Ectodermal cell (in vitro differentiated cells): ENCODE measurements at regions not wholly inside any gene's neighbourhood (a gene's known extent, or its start where the extent isn't known, plus 50 kb on each side); places are given as distances from the start of the nearest gene placed in this dataset.

Experiments
- H3K27ac ChIP-seq: 2 replicates; pipeline ENCODE4 v1.7.0; 2013; ENCODE audit warnings: mild to moderate bottlenecking, low read depth, low read length; ENCODE audit not compliant: insufficient read depth, poor library complexity, severe bottlenecking
- H3K27me3 ChIP-seq: 2 replicates; pipeline ENCODE4 v1.7.0; 2013; ENCODE audit warnings: mild to moderate bottlenecking, low read length; ENCODE audit not compliant: insufficient read depth, control insufficient read depth, poor library complexity, severe bottlenecking
- H3K36me3 ChIP-seq: one replicate; pipeline ENCODE4 v1.7.0; 2013; ENCODE audit warnings: low read length; ENCODE audit not compliant: control insufficient read depth, insufficient read depth
- H3K4me1 ChIP-seq: one replicate; pipeline ENCODE4 v1.7.0; 2013; ENCODE audit warnings: low read length; ENCODE audit not compliant: control insufficient read depth, insufficient read depth
- H3K4me3 ChIP-seq: 2 replicates; pipeline ENCODE4 v1.7.0; 2013; ENCODE audit warnings: low read depth, low read length, control low read depth; ENCODE audit not compliant: insufficient read depth
- H3K9me3 ChIP-seq: 2 replicates; pipeline ENCODE4 v1.7.0; 2013; ENCODE audit warnings: mild to moderate bottlenecking, low read length, moderate library complexity; ENCODE audit not compliant: control insufficient read depth
- WGBS, 2 experiments: methylation state at CpG; one replicate each; pipeline ENCODE4 v1.1.7; 2013; ENCODE audit warnings: missing lambda C conversion rate in 2 of 2; 5-methylcytosine and 5-hydroxymethylcytosine counted together

GRCh38 chr4:14834382-14834781, 167.9 kb upstream of the CPEB2 start:
- Histone ChIP-seq H3K9me3 (no peaks in the 10 kb centered on the region), H3K27ac (no peak overlapping the region), H3K4me1 (no peaks in the 10 kb centered on the region), H3K27me3 (no peaks in the 10 kb centered on the region), H3K36me3 (no peaks in the 10 kb centered on the region), H3K4me3 (no peak overlapping the region)
- WGBS, 2 experiments, result 76 to 83% methylated on average over 1 of the region's 1 CpG

- Histone ChIP-seq H3K36me3 (no peaks in the 10 kb centered on the region), H3K27me3 (no peaks in the 10 kb centered on the region), H3K9me3 (no peaks in the 10 kb centered on the region), H3K27ac (no peak overlapping the region), H3K4me3 (no peak overlapping the region), H3K4me1 (no peaks in the 10 kb centered on the region)
- WGBS, 2 experiments, result 82 to 85% methylated on average over 1 of the region's 1 CpG
Measured at GRCh38 chr4:14835288-14835687, 167.0 kb upstream of the CPEB2 start.

DNA sequence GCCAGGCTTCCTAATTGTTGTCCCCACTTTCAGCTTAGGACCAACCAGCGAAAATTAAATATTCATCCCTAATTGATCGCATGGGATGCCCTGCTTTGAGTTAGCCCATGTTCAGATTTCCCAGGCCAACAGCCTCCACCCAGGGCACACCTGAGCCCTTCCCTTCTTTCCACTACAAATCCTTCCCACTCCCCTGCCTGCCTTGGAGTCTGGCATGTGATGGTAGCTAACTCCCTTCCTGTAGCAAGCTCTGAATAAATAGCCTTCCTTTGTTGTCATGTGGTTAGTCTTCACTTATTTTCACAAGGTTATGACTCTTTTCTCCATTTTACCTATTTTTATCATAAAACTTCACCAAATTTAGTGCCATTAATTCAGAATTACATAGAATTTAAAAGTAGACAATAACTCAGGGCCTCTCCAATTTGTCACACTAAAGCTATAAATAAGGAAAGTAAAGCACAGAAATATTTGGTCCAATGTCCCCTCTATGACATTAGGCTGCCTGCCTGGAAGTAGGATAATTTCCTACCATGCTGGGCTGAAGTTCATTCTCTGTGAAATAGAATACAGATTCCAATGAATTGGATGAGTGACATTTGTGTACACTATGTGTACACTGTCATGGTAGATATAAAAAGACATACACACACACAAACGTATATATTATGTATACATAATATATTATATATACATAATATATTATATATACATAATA, 166.4 kb upstream of the CPEB2 start:
- H3K4me3 ChIP-seq, result no peak overlapping the region
- no peak overlapping the region for H3K27ac ChIP-seq
- H3K9me3 ChIP-seq, result no peaks in the 10 kb centered on the region
- no peaks in the 10 kb centered on the region for H3K36me3 ChIP-seq
- H3K27me3 ChIP-seq, result no peaks in the 10 kb centered on the region
- H3K4me1 ChIP-seq, result no peaks in the 10 kb centered on the region
- 91 to 96% methylated on average over 2 of the region's 3 CpGs for WGBS, 2 experiments

- no peaks in the 10 kb centered on the region for H3K36me3 ChIP-seq
- no peaks in the 10 kb centered on the region for H3K27me3 ChIP-seq
- H3K27ac ChIP-seq, result no peak overlapping the region
- H3K9me3 ChIP-seq, result no peaks in the 10 kb centered on the region
- H3K4me1 ChIP-seq, result no peaks in the 10 kb centered on the region
- 90 to 92% methylated on average over 4 of the region's 4 CpGs for WGBS, 2 experiments
- H3K4me3 ChIP-seq, result no peak overlapping the region
Measured at GRCh38 chr4:14837860-14838259, 164.4 kb upstream of the CPEB2 start.

GRCh38 chr4:14841801-14842768, 160.2 kb upstream of the CPEB2 start:
- no peaks in the 10 kb centered on the region for H3K4me1 ChIP-seq
- WGBS, 2 experiments, result 91 to 95% methylated on average over 6 of the region's 6 CpGs
- no peaks in the 10 kb centered on the region for H3K9me3 ChIP-seq
- no peak overlapping the region for H3K27ac ChIP-seq
- H3K4me3 ChIP-seq, result no peak overlapping the region
- H3K27me3 ChIP-seq, result no peaks in the 10 kb centered on the region
- H3K36me3 ChIP-seq, result no peaks in the 10 kb centered on the region

GRCh38 chr4:14842964-14843630, 159.2 kb upstream of the CPEB2 start:
- no peak overlapping the region for H3K4me3 ChIP-seq
- H3K27me3 ChIP-seq, result no peaks in the 10 kb centered on the region
- no peaks in the 10 kb centered on the region for H3K9me3 ChIP-seq
- H3K27ac ChIP-seq, result no peak overlapping the region
- no peaks in the 10 kb centered on the region for H3K36me3 ChIP-seq
- H3K4me1 ChIP-seq, result no peaks in the 10 kb centered on the region
- 96 to 100% methylated on average over 2 of the region's 2 CpGs for WGBS, 2 experiments

DNA sequence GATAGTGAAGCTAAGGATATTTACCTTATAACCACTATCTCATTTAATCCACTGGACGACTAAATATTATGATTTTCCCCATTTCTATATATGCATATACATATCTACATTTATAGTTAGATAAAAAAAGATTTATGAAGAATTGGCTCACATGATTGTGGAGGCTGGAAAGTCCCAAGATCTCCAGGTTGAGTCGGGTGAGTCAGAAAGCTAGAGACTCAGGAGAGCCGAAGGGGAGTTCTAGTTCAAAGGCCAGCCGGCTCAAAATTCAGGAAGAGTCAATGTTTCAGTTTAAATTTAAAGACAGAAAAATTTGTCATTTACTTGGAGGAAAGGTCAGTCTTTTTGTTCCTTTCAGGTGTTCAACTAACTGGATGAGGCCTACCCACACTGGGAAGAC, 158.2 kb upstream of the CPEB2 start:
- Histone ChIP-seq H3K27me3 (no peaks in the 10 kb centered on the region), H3K27ac (no peak overlapping the region), H3K36me3 (no peaks in the 10 kb centered on the region), H3K9me3 (no peaks in the 10 kb centered on the region), H3K4me1 (no peaks in the 10 kb centered on the region), H3K4me3 (no peak overlapping the region)
- whole genome bisulfite sequencing, 2 experiments, result 94 to 95% methylated on average over 3 of the region's 4 CpGs

DNA sequence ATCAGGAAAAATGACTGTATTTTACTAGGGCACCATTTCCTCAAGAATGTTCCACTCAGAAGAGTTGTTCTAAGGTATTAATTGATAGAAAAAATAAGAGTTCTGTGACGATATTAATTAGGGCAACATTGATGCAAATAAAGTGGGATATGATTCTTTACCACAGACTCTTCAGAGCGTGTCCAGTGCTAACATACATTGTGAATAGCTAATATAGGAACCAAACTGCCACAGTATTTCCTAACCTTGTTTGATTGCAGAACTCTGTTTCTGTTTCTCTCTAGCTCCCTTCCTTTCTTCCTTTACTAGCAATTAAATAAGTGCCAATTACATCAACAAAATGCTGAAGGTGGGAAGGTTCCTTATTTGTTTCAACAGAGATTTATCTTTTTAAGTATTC, 154.1 kb upstream of the CPEB2 start:
- H3K9me3 ChIP-seq, result no peaks in the 10 kb centered on the region
- H3K27ac ChIP-seq, result no peak overlapping the region
- H3K27me3 ChIP-seq, result no peaks in the 10 kb centered on the region
- H3K36me3 ChIP-seq, result no peaks in the 10 kb centered on the region
- H3K4me1 ChIP-seq, result no peaks in the 10 kb centered on the region
- WGBS, 2 experiments, result 91 to 93% methylated on average over 2 of the region's 2 CpGs
- no peak overlapping the region for H3K4me3 ChIP-seq

DNA sequence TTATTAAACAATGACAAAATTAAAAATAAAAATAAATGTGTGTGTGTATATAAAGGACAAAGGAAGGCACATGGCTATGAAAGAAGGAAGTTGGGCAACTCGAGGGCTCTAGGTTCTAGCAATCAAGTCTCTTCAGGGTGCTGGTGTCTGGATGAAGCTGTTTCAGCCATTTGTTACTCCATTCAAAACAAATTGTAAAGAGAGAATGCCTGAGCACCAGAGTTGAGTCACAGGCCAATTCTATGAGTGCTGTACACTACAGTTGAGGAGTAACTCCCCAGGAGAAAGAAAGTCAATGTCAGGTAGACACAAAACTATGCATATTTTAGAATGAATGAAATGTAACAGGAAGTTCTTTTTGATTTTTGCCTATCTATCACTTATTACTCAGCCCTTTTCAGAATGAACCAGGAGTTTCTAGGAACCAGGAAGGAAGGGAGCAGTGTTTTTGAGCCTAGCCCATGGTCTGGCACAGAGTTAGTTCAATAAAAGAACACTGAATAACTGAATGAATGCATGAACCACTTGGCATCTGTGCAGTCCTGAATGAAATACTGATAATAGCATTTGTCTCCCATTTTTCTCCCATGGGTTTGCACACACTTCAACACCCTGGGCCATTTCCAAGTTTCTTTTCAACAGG, 151.7 kb upstream of the CPEB2 start:
- Histone ChIP-seq H3K36me3 (no peaks in the 10 kb centered on the region), H3K27me3 (no peaks in the 10 kb centered on the region), H3K27ac (no peak overlapping the region), H3K4me3 (no peak overlapping the region), H3K4me1 (no peaks in the 10 kb centered on the region), H3K9me3 (no peaks in the 10 kb centered on the region)
- whole genome bisulfite sequencing, 2 experiments, result 80 to 86% methylated on average over 1 of the region's 1 CpG
